ENCODE measurements at regions not wholly inside any gene's neighbourhood (a gene's known extent, or its start where the extent isn't known, plus 50 kb on each side); places are given as distances from the start of the nearest gene placed in this dataset.

- no peak overlapping the region for H3K4me3 Mint-ChIP-seq
- DNase-seq (ENCODE audit: low spot score), result no peak
- H3K4me1 Mint-ChIP-seq (ENCODE audit: low read depth), result no peaks in the 10 kb centered on the region
Observed at GRCh38 chr11:32325187-32325586, 110.2 kb downstream of the WT1 start.

GRCh38 chr11:32325725-32326124 lies 109.6 kb downstream of the WT1 start:
- no peak for DNase-seq (ENCODE audit: low spot score)
- Mint-ChIP-seq H3K36me3 (ENCODE audit: low read depth) (no peaks in the 10 kb centered on the region), H3K27me3 (ENCODE audit: low read depth) (peaks cover 11% of the 10 kb centered on the region), H3K9me3 (no peaks in the 10 kb centered on the region), H3K4me3 (no peak overlapping the region), H3K27ac (no peak overlapping the region), H3K4me1 (ENCODE audit: low read depth) (no peaks in the 10 kb centered on the region)

More at GRCh38 chr11:32325187-32325586, 110.2 kb downstream of the WT1 start:
- H3K36me3 Mint-ChIP-seq (ENCODE audit: low read depth), result no peaks in the 10 kb centered on the region
- peaks cover 8% of the 10 kb centered on the region for H3K27me3 Mint-ChIP-seq (ENCODE audit: low read depth)
- H3K27ac Mint-ChIP-seq, result no peak overlapping the region
- H3K9me3 Mint-ChIP-seq, result no peaks in the 10 kb centered on the region

GRCh38 chr11:32326522-32326921 lies 108.8 kb downstream of the WT1 start:
- Mint-ChIP-seq H3K27ac (no peak overlapping the region), H3K4me3 (no peak overlapping the region), H3K4me1 (ENCODE audit: low read depth) (no peaks in the 10 kb centered on the region), H3K36me3 (ENCODE audit: low read depth) (no peaks in the 10 kb centered on the region), H3K9me3 (no peaks in the 10 kb centered on the region), H3K27me3 (ENCODE audit: low read depth) (peaks cover 15% of the 10 kb centered on the region)
- no peak for DNase-seq (ENCODE audit: low spot score)

GRCh38 chr11:32328392-32328791 lies 106.9 kb downstream of the WT1 start:
- H3K4me3 Mint-ChIP-seq, result no peak overlapping the region

GRCh38 chr11:32331098-32331497 lies 104.2 kb downstream of the WT1 start:
- Mint-ChIP-seq H3K9me3 (peaks cover 4% of the 10 kb centered on the region), H3K4me3 (no peak overlapping the region), H3K4me1 (ENCODE audit: low read depth) (peaks cover 14% of the 10 kb centered on the region), H3K27ac (no peak overlapping the region), H3K36me3 (ENCODE audit: low read depth) (no peaks in the 10 kb centered on the region), H3K27me3 (ENCODE audit: low read depth) (peaks cover 36% of the 10 kb centered on the region)
- no peak for DNase-seq (ENCODE audit: low spot score)

More at GRCh38 chr11:32328392-32328791, 106.9 kb downstream of the WT1 start:
- Mint-ChIP-seq H3K27ac (no peak overlapping the region), H3K4me1 (ENCODE audit: low read depth) (peaks cover 11% of the 10 kb centered on the region), H3K36me3 (ENCODE audit: low read depth) (no peaks in the 10 kb centered on the region), H3K9me3 (no peaks in the 10 kb centered on the region), H3K27me3 (ENCODE audit: low read depth) (peaks cover 29% of the 10 kb centered on the region)
- DNase-seq (ENCODE audit: low spot score), result no peak

GRCh38 chr11:32331792-32332191 lies 103.5 kb downstream of the WT1 start:
- peaks cover 36% of the 10 kb centered on the region for H3K27me3 Mint-ChIP-seq (ENCODE audit: low read depth)
- DNase-seq (ENCODE audit: low spot score), result no peak
- H3K4me3 Mint-ChIP-seq, result peak overlapping the region; percentile 4
- no peaks in the 10 kb centered on the region for H3K36me3 Mint-ChIP-seq (ENCODE audit: low read depth)
- no peak overlapping the region for H3K27ac Mint-ChIP-seq
- H3K4me1 Mint-ChIP-seq (ENCODE audit: low read depth), result peaks cover 14% of the 10 kb centered on the region
- peaks cover 4% of the 10 kb centered on the region for H3K9me3 Mint-ChIP-seq

- peak overlapping the region; percentile 65 for H3K4me3 Mint-ChIP-seq
- DNase-seq (ENCODE audit: low spot score), result no peak
- H3K27ac Mint-ChIP-seq, result no peak overlapping the region
- peaks cover 4% of the 10 kb centered on the region for H3K9me3 Mint-ChIP-seq
- H3K27me3 Mint-ChIP-seq (ENCODE audit: low read depth), result peaks cover 38% of the 10 kb centered on the region
- peaks cover 14% of the 10 kb centered on the region for H3K4me1 Mint-ChIP-seq (ENCODE audit: low read depth)
- H3K36me3 Mint-ChIP-seq (ENCODE audit: low read depth), result no peaks in the 10 kb centered on the region
Observed at GRCh38 chr11:32332990-32333319, 102.4 kb downstream of the WT1 start.

- Mint-ChIP-seq H3K4me1 (ENCODE audit: low read depth) (peaks cover 14% of the 10 kb centered on the region), H3K36me3 (ENCODE audit: low read depth) (no peaks in the 10 kb centered on the region), H3K27me3 (ENCODE audit: low read depth) (peaks cover 38% of the 10 kb centered on the region), H3K4me3 (peak overlapping the region; percentile 65), H3K9me3 (peaks cover 4% of the 10 kb centered on the region), H3K27ac (no peak overlapping the region)
- no peak for DNase-seq (ENCODE audit: low spot score)
Observed at GRCh38 chr11:32333320-32333991, 101.9 kb downstream of the WT1 start.

- H3K27me3 Mint-ChIP-seq (ENCODE audit: low read depth), result peaks cover 38% of the 10 kb centered on the region
- H3K36me3 Mint-ChIP-seq (ENCODE audit: low read depth), result no peaks in the 10 kb centered on the region
- H3K4me3 Mint-ChIP-seq, result no peak overlapping the region
- H3K27ac Mint-ChIP-seq, result no peak overlapping the region
- H3K9me3 Mint-ChIP-seq, result peaks cover 4% of the 10 kb centered on the region
- peaks cover 14% of the 10 kb centered on the region for H3K4me1 Mint-ChIP-seq (ENCODE audit: low read depth)
- no peak for DNase-seq (ENCODE audit: low spot score)
Observed at GRCh38 chr11:32334822-32335221, 100.5 kb downstream of the WT1 start.
